ENCODE measurements at regions not wholly inside any gene's neighbourhood (a gene's known extent, or its start where the extent isn't known, plus 50 kb on each side); places are given as distances from the start of the nearest gene placed in this dataset.

- POLR2A ChIA-PET: no interaction called here
- Histone ChIP-seq H3K27me3 (replicated peaks in 2 of 5; ENCODE audit: control insufficient read depth in 4 of 5, insufficient read depth in 5 of 5, low read length in 4 of 5) (no peaks in the 10 kb centered on the region), H3K4me3 (ENCODE audit: control insufficient read depth in 1 of 7, extremely low read depth in 1 of 7, insufficient read depth in 4 of 7, low read depth in 2 of 7, low read length in 6 of 7) (no peak overlapping the region), H3K4me1 (ENCODE audit: control extremely low read depth in 1 of 4, control insufficient read depth in 4 of 4, insufficient read depth in 4 of 4, low read length in 3 of 4) (peaks cover 3 to 7% (median 4%) of the 10 kb centered on the region in 4 experiments), H3K27ac (ENCODE audit: insufficient read depth in 1 of 2, low read depth in 1 of 2, low read length in 2 of 2, poor library complexity in 1 of 2, severe bottlenecking in 2 of 2) (no peak overlapping the region), H3K9me3 (ENCODE audit: control extremely low read depth in 1 of 5, control insufficient read depth in 4 of 5, insufficient read depth in 2 of 5, low read depth in 1 of 5, low read length in 4 of 5) (no peaks in the 10 kb centered on the region), H3K36me3 (ENCODE audit: control insufficient read depth in 4 of 4, insufficient read depth in 4 of 4, low read length in 3 of 4) (no peaks in the 10 kb centered on the region)
- DNase-seq: no peak
- CTCF ChIA-PET: no interaction called here
- WGBS (ENCODE audit: insufficient coverage): 100% methylated on average over 3 of the region's 5 CpGs
Measured at GRCh38 chr13:80870186-80870585, 529.3 kb upstream of the SPRY2 start.

DNA sequence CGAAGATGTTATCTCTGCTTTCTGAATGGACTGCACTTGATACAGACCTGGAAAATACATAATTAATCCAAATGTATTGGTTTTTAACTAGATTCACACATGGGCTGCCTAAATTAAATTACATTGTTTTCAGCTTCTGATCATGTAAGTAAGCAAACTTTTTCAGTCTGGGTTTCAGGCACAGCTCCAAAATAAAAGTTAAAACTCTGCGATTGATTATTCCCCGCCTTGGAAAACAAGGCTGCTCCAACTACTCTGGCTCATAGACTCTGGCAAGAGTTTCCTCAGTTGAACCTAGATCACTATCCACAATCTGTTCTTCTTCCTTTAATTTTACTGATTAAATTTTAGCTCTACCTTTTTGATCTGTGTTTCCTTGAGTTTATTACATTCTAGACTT is 526.0 kb upstream of the SPRY2 start:
- Histone ChIP-seq H3K9me3 (ENCODE audit: control extremely low read depth in 1 of 5, control insufficient read depth in 4 of 5, insufficient read depth in 2 of 5, low read depth in 1 of 5, low read length in 4 of 5) (no peaks in the 10 kb centered on the region), H3K36me3 (ENCODE audit: control insufficient read depth in 4 of 4, insufficient read depth in 4 of 4, low read length in 3 of 4) (no peaks in the 10 kb centered on the region), H3K27ac (ENCODE audit: insufficient read depth in 1 of 2, low read depth in 1 of 2, low read length in 2 of 2, poor library complexity in 1 of 2, severe bottlenecking in 2 of 2) (no peak overlapping the region), H3K4me1 (ENCODE audit: control extremely low read depth in 1 of 4, control insufficient read depth in 4 of 4, insufficient read depth in 4 of 4, low read length in 3 of 4) (peaks cover 0 to 4% (median 2%) of the 10 kb centered on the region in 4 experiments), H3K27me3 (replicated peaks in 2 of 5; ENCODE audit: control insufficient read depth in 4 of 5, insufficient read depth in 5 of 5, low read length in 4 of 5) (no peaks in the 10 kb centered on the region), H3K4me3 (ENCODE audit: control insufficient read depth in 1 of 7, extremely low read depth in 1 of 7, insufficient read depth in 4 of 7, low read depth in 2 of 7, low read length in 6 of 7) (no peak overlapping the region)
- ChIA-PET CTCF (no interaction called here), POLR2A (no interaction called here)
- no peak for DNase-seq
- 100% methylated on average over 2 of the region's 3 CpGs for WGBS (ENCODE audit: insufficient coverage)

- CTCF ChIA-PET: no interaction called here
- Histone ChIP-seq H3K27me3 (replicated peaks in 2 of 5; ENCODE audit: control insufficient read depth in 4 of 5, insufficient read depth in 5 of 5, low read length in 4 of 5) (no peaks in the 10 kb centered on the region), H3K27ac (ENCODE audit: insufficient read depth in 1 of 2, low read depth in 1 of 2, low read length in 2 of 2, poor library complexity in 1 of 2, severe bottlenecking in 2 of 2) (no peak overlapping the region), H3K9me3 (ENCODE audit: control extremely low read depth in 1 of 5, control insufficient read depth in 4 of 5, insufficient read depth in 2 of 5, low read depth in 1 of 5, low read length in 4 of 5) (no peaks in the 10 kb centered on the region), H3K4me1 (ENCODE audit: control extremely low read depth in 1 of 4, control insufficient read depth in 4 of 4, insufficient read depth in 4 of 4, low read length in 3 of 4) (peaks cover 0 to 4% (median 2%) of the 10 kb centered on the region in 4 experiments), H3K4me3 (ENCODE audit: control insufficient read depth in 1 of 7, extremely low read depth in 1 of 7, insufficient read depth in 4 of 7, low read depth in 2 of 7, low read length in 6 of 7) (no peak overlapping the region), H3K36me3 (ENCODE audit: control insufficient read depth in 4 of 4, insufficient read depth in 4 of 4, low read length in 3 of 4) (no peaks in the 10 kb centered on the region)
- POLR2A ChIA-PET: no interaction called here
- no peak for DNase-seq
- no CpG with 5 or more reads among the region's 1 CpG for WGBS (ENCODE audit: insufficient coverage)
Measured at GRCh38 chr13:80865329-80865728, 524.4 kb upstream of the SPRY2 start.

GRCh38 chr13:80862456-80862855 is 521.5 kb upstream of the SPRY2 start:
- WGBS (ENCODE audit: insufficient coverage): 81% methylated on average over 3 of the region's 4 CpGs
- H3K36me3 ChIP-seq (ENCODE audit: control insufficient read depth in 4 of 4, insufficient read depth in 4 of 4, low read length in 3 of 4): no peaks in the 10 kb centered on the region
- no peak for DNase-seq
- peaks cover 0 to 4% (median 2%) of the 10 kb centered on the region in 4 experiments for H3K4me1 ChIP-seq (ENCODE audit: control extremely low read depth in 1 of 4, control insufficient read depth in 4 of 4, insufficient read depth in 4 of 4, low read length in 3 of 4)
- ChIA-PET CTCF (no interaction called here), POLR2A (no interaction called here)
- no peak overlapping the region for H3K4me3 ChIP-seq (ENCODE audit: control insufficient read depth in 1 of 7, extremely low read depth in 1 of 7, insufficient read depth in 4 of 7, low read depth in 2 of 7, low read length in 6 of 7)
- no peak overlapping the region for H3K27ac ChIP-seq (ENCODE audit: insufficient read depth in 1 of 2, low read depth in 1 of 2, low read length in 2 of 2, poor library complexity in 1 of 2, severe bottlenecking in 2 of 2)
- H3K9me3 ChIP-seq (ENCODE audit: control extremely low read depth in 1 of 5, control insufficient read depth in 4 of 5, insufficient read depth in 2 of 5, low read depth in 1 of 5, low read length in 4 of 5): no peaks in the 10 kb centered on the region
- H3K27me3 ChIP-seq (replicated peaks in 2 of 5; ENCODE audit: control insufficient read depth in 4 of 5, insufficient read depth in 5 of 5, low read length in 4 of 5): no peaks in the 10 kb centered on the region

DNA sequence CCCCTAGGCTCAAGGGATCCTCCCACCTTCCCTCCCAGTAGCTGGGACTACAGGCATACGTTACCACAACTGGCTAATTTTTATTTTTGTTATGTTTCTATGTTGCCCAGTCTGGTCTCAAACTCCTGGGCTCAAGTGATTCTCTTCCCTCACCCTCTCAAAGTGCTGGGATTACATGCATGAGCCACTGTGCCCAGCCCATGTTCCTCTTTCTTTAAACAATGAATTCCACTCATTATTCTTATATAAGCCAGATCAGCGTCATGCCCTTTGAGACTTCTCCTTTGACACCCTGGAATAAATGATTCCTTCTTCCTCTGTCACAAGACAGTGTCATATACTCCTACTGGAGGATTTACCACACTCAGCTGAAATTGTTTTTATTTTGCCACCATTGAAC is 519.9 kb upstream of the SPRY2 start:
- H3K4me1 ChIP-seq (ENCODE audit: control extremely low read depth in 1 of 4, control insufficient read depth in 4 of 4, insufficient read depth in 4 of 4, low read length in 3 of 4): peaks cover 0 to 4% (median 2%) of the 10 kb centered on the region in 4 experiments
- ChIA-PET CTCF (no interaction called here), POLR2A (no interaction called here)
- no peak overlapping the region for H3K27ac ChIP-seq (ENCODE audit: insufficient read depth in 1 of 2, low read depth in 1 of 2, low read length in 2 of 2, poor library complexity in 1 of 2, severe bottlenecking in 2 of 2)
- H3K4me3 ChIP-seq (ENCODE audit: control insufficient read depth in 1 of 7, extremely low read depth in 1 of 7, insufficient read depth in 4 of 7, low read depth in 2 of 7, low read length in 6 of 7): no peak overlapping the region
- H3K27me3 ChIP-seq (replicated peaks in 2 of 5; ENCODE audit: control insufficient read depth in 4 of 5, insufficient read depth in 5 of 5, low read length in 4 of 5): no peaks in the 10 kb centered on the region
- no peaks in the 10 kb centered on the region for H3K9me3 ChIP-seq (ENCODE audit: control extremely low read depth in 1 of 5, control insufficient read depth in 4 of 5, insufficient read depth in 2 of 5, low read depth in 1 of 5, low read length in 4 of 5)
- no peaks in the 10 kb centered on the region for H3K36me3 ChIP-seq (ENCODE audit: control insufficient read depth in 4 of 4, insufficient read depth in 4 of 4, low read length in 3 of 4)
- WGBS (ENCODE audit: insufficient coverage): 100% methylated on average over 1 of the region's 2 CpGs
- DNase-seq: no peak

DNA sequence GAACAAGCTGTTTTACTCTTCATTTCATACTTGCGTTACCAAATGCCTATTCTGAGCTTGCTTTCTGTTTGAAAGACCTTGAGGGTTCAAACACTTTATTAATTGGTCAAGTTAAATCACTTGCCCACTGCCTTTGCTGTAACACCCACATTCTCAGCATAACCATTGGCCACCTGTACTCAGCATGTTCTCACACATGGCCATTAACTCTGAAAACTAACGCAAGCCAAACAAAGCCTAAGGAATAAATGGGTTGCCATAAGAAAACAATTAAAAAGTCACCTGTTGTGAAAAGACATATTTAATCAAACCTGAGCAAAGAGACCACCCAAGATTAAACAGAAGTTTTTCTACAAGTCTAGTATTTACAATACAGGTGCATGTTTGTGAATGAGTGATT is 517.2 kb upstream of the SPRY2 start:
- Histone ChIP-seq H3K36me3 (ENCODE audit: control insufficient read depth in 4 of 4, insufficient read depth in 4 of 4, low read length in 3 of 4) (no peaks in the 10 kb centered on the region), H3K4me1 (ENCODE audit: control extremely low read depth in 1 of 4, control insufficient read depth in 4 of 4, insufficient read depth in 4 of 4, low read length in 3 of 4) (peaks cover 0 to 4% (median 0%) of the 10 kb centered on the region in 4 experiments), H3K27ac (ENCODE audit: insufficient read depth in 1 of 2, low read depth in 1 of 2, low read length in 2 of 2, poor library complexity in 1 of 2, severe bottlenecking in 2 of 2) (no peak overlapping the region), H3K27me3 (replicated peaks in 2 of 5; ENCODE audit: control insufficient read depth in 4 of 5, insufficient read depth in 5 of 5, low read length in 4 of 5) (no peaks in the 10 kb centered on the region), H3K4me3 (ENCODE audit: control insufficient read depth in 1 of 7, extremely low read depth in 1 of 7, insufficient read depth in 4 of 7, low read depth in 2 of 7, low read length in 6 of 7) (no peak overlapping the region), H3K9me3 (ENCODE audit: control extremely low read depth in 1 of 5, control insufficient read depth in 4 of 5, insufficient read depth in 2 of 5, low read depth in 1 of 5, low read length in 4 of 5) (no peaks in the 10 kb centered on the region)
- CTCF ChIA-PET: no interaction called here
- 100% methylated on average over 1 of the region's 2 CpGs for WGBS (ENCODE audit: insufficient coverage)
- POLR2A ChIA-PET: no interaction called here
- DNase-seq: no peak

DNA sequence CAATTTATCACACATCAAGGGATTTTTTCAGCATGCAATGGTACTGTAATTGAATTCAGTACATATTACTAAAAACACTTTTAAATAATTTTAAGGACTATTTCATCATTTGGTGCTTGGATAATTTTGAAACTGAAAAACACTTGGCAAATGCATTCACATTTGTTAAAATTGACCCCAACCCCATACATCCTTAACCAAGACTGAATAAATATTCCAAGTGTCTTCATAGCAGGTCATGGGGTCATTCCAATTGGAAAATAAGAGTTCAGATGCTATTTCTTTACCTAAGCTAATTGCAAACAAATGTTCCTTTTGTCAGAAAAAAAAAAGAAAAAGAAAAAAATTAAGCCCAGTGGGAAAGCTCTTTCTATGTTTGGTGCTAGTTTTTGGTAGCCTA is 516.4 kb upstream of the SPRY2 start:
- Histone ChIP-seq H3K27me3 (replicated peaks in 2 of 5; ENCODE audit: control insufficient read depth in 4 of 5, insufficient read depth in 5 of 5, low read length in 4 of 5) (no peaks in the 10 kb centered on the region), H3K27ac (ENCODE audit: insufficient read depth in 1 of 2, low read depth in 1 of 2, low read length in 2 of 2, poor library complexity in 1 of 2, severe bottlenecking in 2 of 2) (no peak overlapping the region), H3K4me1 (ENCODE audit: control extremely low read depth in 1 of 4, control insufficient read depth in 4 of 4, insufficient read depth in 4 of 4, low read length in 3 of 4) (peaks cover 0 to 1% (median 0%) of the 10 kb centered on the region in 4 experiments), H3K9me3 (ENCODE audit: control extremely low read depth in 1 of 5, control insufficient read depth in 4 of 5, insufficient read depth in 2 of 5, low read depth in 1 of 5, low read length in 4 of 5) (no peaks in the 10 kb centered on the region), H3K36me3 (ENCODE audit: control insufficient read depth in 4 of 4, insufficient read depth in 4 of 4, low read length in 3 of 4) (no peaks in the 10 kb centered on the region), H3K4me3 (ENCODE audit: control insufficient read depth in 1 of 7, extremely low read depth in 1 of 7, insufficient read depth in 4 of 7, low read depth in 2 of 7, low read length in 6 of 7) (no peak overlapping the region)
- ChIA-PET POLR2A (no interaction called here), CTCF (no interaction called here)
- no peak for DNase-seq

- Histone ChIP-seq H3K27me3 (replicated peaks in 2 of 5; ENCODE audit: control insufficient read depth in 4 of 5, insufficient read depth in 5 of 5, low read length in 4 of 5) (no peaks in the 10 kb centered on the region), H3K4me1 (ENCODE audit: control extremely low read depth in 1 of 4, control insufficient read depth in 4 of 4, insufficient read depth in 4 of 4, low read length in 3 of 4) (no peaks in the 10 kb centered on the region), H3K4me3 (ENCODE audit: control insufficient read depth in 1 of 7, extremely low read depth in 1 of 7, insufficient read depth in 4 of 7, low read depth in 2 of 7, low read length in 6 of 7) (no peak overlapping the region), H3K27ac (ENCODE audit: insufficient read depth in 1 of 2, low read depth in 1 of 2, low read length in 2 of 2, poor library complexity in 1 of 2, severe bottlenecking in 2 of 2) (no peak overlapping the region), H3K9me3 (ENCODE audit: control extremely low read depth in 1 of 5, control insufficient read depth in 4 of 5, insufficient read depth in 2 of 5, low read depth in 1 of 5, low read length in 4 of 5) (no peaks in the 10 kb centered on the region), H3K36me3 (ENCODE audit: control insufficient read depth in 4 of 4, insufficient read depth in 4 of 4, low read length in 3 of 4) (no peaks in the 10 kb centered on the region)
- ChIA-PET POLR2A (no interaction called here), CTCF (no interaction called here)
- no peak for DNase-seq
- 100% methylated on average over 1 of the region's 2 CpGs for WGBS (ENCODE audit: insufficient coverage)
Measured at GRCh38 chr13:80850771-80851170, 509.8 kb upstream of the SPRY2 start.

Measured in common myeloid progenitor, CD34-positive (primary cell).